ENCODE measurements at regions not wholly inside any gene's neighbourhood (a gene's known extent, or its start where the extent isn't known, plus 50 kb on each side); places are given as distances from the start of the nearest gene placed in this dataset.

DNA sequence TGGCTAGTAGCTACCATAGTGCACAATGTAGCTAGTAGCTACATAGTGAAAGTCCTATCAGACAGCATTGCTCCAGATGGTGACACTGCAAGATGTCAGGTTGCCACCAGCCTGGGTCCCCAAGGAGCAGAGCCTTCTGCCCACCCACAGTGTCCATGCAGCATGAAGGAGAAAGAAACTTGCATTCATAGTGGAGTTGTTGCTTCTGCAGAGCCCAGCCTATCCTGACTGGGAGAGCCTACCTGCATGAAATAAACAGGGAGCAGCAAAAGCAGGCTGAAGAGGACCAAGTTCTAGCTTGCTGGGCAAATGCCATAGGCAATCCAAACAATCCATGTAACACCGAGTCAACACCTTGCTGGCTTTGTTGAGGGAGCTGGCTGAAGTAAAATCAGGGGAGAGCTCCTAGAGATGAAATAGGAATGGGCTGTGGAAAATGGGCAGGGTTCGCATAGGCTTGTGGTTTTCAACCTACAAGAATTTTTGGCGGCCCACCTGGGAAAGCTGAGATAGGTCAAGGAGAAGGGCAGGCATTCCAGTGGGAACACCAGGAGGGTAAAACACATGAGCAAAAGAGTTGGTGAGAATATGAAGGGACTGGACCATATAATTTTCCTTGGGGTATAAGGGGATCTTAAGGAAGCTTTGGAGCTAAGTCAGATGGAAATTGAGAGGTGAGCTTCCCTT is 195.8 kb downstream of the CYP26B1 start:
- no peak for DNase-seq

DNA sequence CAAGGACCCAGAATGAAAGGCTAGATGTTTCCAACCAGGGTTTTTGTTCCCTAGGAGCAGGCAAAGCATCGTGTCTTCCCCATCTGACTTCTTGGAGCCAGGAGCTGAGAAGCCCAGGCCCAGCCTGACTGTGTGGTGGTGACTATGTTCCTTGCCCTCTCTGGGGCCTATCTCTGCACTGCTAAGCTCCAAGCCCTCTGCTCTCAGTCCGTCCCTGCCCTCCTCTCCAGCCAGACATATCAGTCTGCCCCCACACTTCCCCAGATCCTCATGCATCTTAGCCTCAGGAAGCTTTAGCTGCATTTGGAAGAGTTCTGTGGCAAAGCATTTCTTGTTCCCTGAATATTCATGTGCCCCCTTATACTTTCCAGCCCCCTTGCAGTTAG is 196.6 kb downstream of the CYP26B1 start:
- DNase-seq: no peak

- no peak for DNase-seq
Observed at GRCh38 chr2:71950256-71951082, 197.2 kb downstream of the CYP26B1 start.

GRCh38 chr2:71949537-71949798 is 198.2 kb downstream of the CYP26B1 start:
- DNase-seq: no peak

GRCh38 chr2:71948781-71949536 is 198.7 kb downstream of the CYP26B1 start:
- DNase-seq: no peak

DNA sequence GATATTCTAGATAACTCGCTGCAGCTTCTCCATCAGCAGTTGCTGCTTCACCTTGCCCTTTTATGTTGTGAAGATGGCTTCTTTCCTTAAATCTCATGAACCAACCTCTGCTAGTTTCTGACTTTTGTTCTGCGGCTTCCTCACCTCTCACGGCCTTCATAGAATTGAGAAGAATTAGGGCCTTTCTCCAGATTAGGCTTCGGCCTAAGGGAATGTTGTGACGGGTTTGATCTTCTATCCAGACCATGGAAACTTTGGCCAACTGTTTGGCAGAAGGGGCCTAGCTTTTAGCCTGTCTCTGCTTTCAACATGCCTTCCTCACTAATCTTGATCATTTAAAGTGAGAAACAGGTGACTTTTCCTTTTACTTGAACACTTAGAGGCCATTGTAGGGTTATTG is 199.9 kb downstream of the CYP26B1 start:
- no peak for DNase-seq

DNA sequence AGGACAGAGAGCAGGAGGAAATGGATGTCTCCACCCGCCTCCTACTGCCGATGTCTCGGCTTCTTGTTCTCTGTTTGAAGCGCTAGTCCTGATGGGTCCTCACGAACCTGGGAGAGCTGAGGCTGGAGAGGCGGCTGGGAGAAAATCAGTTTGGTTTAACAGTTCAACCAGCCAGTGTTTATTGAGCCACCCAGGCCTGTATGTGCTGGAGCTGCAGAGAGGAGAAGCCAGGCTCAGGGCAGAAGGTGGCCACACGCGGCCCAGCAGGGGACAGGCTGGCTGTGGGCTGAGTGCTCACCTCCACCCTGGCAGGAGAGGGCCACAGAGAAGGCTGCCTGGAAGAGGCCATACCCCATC is 202.1 kb downstream of the CYP26B1 start:
- no peak for DNase-seq

GRCh38 chr2:71944806-71945602 is 202.7 kb downstream of the CYP26B1 start:
- DNase-seq: no peak

- DNase-seq: no peak
Observed at GRCh38 chr2:71944183-71944550, 203.5 kb downstream of the CYP26B1 start.

DNA sequence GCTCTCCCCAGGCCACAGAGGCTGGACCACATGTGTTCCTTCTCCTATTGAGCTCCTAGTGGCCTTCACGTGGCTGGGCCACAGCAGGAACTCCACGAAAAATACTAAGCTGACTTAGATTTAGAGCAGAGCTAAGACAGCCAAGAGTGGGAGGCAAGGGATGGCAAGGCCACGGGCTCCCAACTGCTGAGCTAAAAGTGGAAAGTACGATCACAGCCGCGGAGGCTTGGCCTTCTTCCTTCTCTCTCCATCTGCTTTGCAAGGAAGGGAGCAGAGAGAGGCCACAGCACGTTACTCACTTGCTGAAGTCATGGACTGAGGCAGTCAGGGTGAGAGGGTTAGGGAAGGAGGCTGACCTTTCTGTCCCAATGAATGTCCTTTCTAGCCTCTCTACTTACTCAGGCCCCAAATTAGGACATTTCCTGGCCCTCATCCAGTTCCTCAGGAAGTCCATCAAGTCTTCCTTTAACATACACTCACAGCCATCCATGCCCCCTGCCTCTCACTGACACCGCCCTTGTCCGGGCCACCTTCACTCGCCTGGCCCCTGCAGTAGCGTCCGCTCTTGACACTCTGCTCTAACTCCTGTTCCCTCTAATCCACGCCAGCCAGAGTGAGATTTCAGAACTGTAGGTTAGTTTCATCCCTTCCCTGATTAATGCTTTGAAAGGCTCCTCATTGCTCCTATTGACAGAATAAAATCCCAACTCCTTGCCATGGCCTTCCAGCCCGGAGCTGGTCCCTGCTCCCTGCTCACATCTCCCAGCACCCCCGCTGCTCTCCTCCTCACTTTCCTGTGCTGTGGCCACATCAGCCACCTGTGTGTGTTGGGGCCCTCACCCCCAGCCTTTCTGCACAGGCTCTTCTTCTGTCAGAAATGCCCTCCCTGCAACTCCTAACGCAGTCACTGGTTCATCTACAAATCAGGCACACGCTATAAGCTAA is 204.2 kb downstream of the CYP26B1 start:
- DNase-seq: no peak

GRCh38 chr2:71941726-71942525 is 205.7 kb downstream of the CYP26B1 start:
- no peak for DNase-seq

GRCh38 chr2:71940695-71941094 is 207.0 kb downstream of the CYP26B1 start:
- DNase-seq: no peak

- no peak for DNase-seq
Observed at GRCh38 chr2:71939588-71940535, 207.8 kb downstream of the CYP26B1 start.

GRCh38 chr2:71938659-71939587 is 208.7 kb downstream of the CYP26B1 start:
- DNase-seq: no peak

DNA sequence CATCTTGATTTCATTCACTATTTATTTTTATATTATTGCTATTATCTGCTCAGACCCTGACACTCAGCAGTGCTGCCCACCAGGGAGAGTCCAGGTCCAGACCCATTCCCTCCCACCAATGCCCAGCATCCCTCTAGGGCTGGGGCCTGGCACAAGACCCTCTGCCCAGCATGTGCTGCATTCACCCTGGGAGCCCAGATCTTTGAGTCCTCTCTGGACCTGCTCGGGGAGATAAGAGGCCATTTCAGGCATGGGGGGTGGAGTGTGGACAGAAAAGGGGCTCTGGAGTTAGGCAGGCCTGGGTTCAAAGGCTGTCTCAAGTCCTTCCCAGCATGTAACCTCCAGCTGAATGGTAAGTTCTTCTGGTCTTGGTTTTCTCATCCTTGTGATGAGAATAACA is 209.6 kb downstream of the CYP26B1 start:
- DNase-seq: no peak

GRCh38 chr2:71937396-71937795 is 210.3 kb downstream of the CYP26B1 start:
- no peak for DNase-seq

- no peak for DNase-seq
Observed at GRCh38 chr2:71936076-71937030, 211.3 kb downstream of the CYP26B1 start.

All from CD4-positive, alpha-beta T cell treated with Interleukin-10 for 1 hour (primary cell).